Pulmonary artery endothelial cell (primary cell): ENCODE measurements at regions not wholly inside any gene's neighbourhood (a gene's known extent, or its start where the extent isn't known, plus 50 kb on each side); places are given as distances from the start of the nearest gene placed in this dataset.
"Not testable (repeated sequence)": the region's sequence is repeated elsewhere in the genome, so short reads cannot be mapped to it uniquely, and the experiment has no call there.

Experiments
- DNase-seq: peaks from one replicate; pipeline ENCODE4 v3.0.0-alpha.2; 2011; ENCODE audit warnings: low read depth, low spot score

- DNase-seq: no peak
These were observed 250.9 kb downstream of the TINAG start for GRCh38 chr6:54559136-54559535.

- DNase-seq: not testable (repeated sequence)
These were observed 255.9 kb downstream of the TINAG start for GRCh38 chr6:54564188-54564587.

- no peak for DNase-seq
These were observed 266.4 kb downstream of the TINAG start for GRCh38 chr6:54574671-54575070.

- no peak for DNase-seq
These were observed 268.3 kb upstream of the FAM83B start for GRCh38 chr6:54578261-54578660.

- DNase-seq: no peak
These were observed 267.6 kb upstream of the FAM83B start for GRCh38 chr6:54579011-54579410.

- no peak for DNase-seq
These were observed 260.3 kb upstream of the FAM83B start for GRCh38 chr6:54586251-54586650.

GRCh38 chr6:54587277-54587676, 259.3 kb upstream of the FAM83B start:
- DNase-seq: no peak

- DNase-seq: no peak
These were observed 258.4 kb upstream of the FAM83B start for GRCh38 chr6:54588176-54588575.

- no peak for DNase-seq
These were observed 250.7 kb upstream of the FAM83B start for GRCh38 chr6:54595844-54596243.

- DNase-seq: no peak
These were observed 247.7 kb upstream of the FAM83B start for GRCh38 chr6:54598787-54599313.

GRCh38 chr6:54601600-54602300, 244.8 kb upstream of the FAM83B start:
- DNase-seq: no peak

GRCh38 chr6:54602591-54602990, 244.0 kb upstream of the FAM83B start:
- no peak for DNase-seq

GRCh38 chr6:54609981-54610380, 236.6 kb upstream of the FAM83B start:
- DNase-seq: no peak

GRCh38 chr6:54613596-54613995, 233.0 kb upstream of the FAM83B start:
- DNase-seq: no peak

GRCh38 chr6:54614499-54615195, 231.9 kb upstream of the FAM83B start:
- DNase-seq: no peak

- peak; percentile 19 for DNase-seq
These were observed 228.8 kb upstream of the FAM83B start for GRCh38 chr6:54617730-54618129.

- DNase-seq: no peak
These were observed 228.0 kb upstream of the FAM83B start for GRCh38 chr6:54618572-54618971.

GRCh38 chr6:54619102-54619501, 227.5 kb upstream of the FAM83B start:
- no peak for DNase-seq

- DNase-seq: no peak
These were observed 225.3 kb upstream of the FAM83B start for GRCh38 chr6:54621285-54621684.

- no peak for DNase-seq
These were observed 222.4 kb upstream of the FAM83B start for GRCh38 chr6:54624216-54624615.

GRCh38 chr6:54624779-54625178, 221.8 kb upstream of the FAM83B start:
- DNase-seq: no peak

GRCh38 chr6:54629131-54629530, 217.4 kb upstream of the FAM83B start:
- no peak for DNase-seq

GRCh38 chr6:54632984-54633565, 213.5 kb upstream of the FAM83B start:
- no peak for DNase-seq
